Rectal smooth muscle tissue (tissue), 1 donor: ENCODE measurements at regions not wholly inside any gene's neighbourhood (a gene's known extent, or its start where the extent isn't known, plus 50 kb on each side); places are given as distances from the start of the nearest gene placed in this dataset.

Experiments used
- H3K27ac ChIP-seq: one replicate; pipeline ENCODE4 v1.7.0; 2013; ENCODE audit warnings: low read depth, low read length, inconsistent platforms
- H3K27me3 ChIP-seq: one replicate; pipeline ENCODE4 v1.7.0; 2013; ENCODE audit warnings: low read length; ENCODE audit not compliant: control insufficient read depth, insufficient read depth
- H3K36me3 ChIP-seq: one replicate; pipeline ENCODE4 v1.7.0; 2013; ENCODE audit warnings: low read length; ENCODE audit not compliant: control insufficient read depth, insufficient read depth
- H3K4me1 ChIP-seq: one replicate; pipeline ENCODE4 v1.7.0; 2013; ENCODE audit warnings: low read length; ENCODE audit not compliant: control insufficient read depth, insufficient read depth
- H3K4me3 ChIP-seq: one replicate; pipeline ENCODE4 v1.7.0; 2013; ENCODE audit warnings: low read length
- H3K9ac ChIP-seq: one replicate; pipeline ENCODE4 v1.7.0; 2013; ENCODE audit warnings: low read length

DNA sequence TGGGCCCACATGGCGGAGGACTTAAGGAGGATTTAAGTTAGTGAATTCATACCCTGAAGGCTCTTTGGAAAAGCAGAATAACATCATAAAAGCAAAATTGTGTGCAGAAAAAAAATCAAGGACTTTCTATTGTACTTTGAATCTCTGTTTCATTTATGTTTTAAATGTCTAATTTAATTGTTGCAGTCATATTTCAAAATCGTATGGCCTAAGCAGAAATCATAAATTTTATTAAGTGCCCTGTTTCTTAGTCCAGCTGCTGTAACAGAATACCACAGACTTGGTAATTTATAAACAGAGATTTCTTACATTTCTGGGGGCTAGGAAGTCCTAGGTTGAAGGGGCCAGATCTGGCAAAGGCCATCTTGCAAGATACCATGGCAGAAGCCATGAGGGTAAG lies 555.6 kb downstream of the LTN1 start:
- Histone ChIP-seq H3K9ac (no peak overlapping the region), H3K4me3 (no peak overlapping the region), H3K36me3 (no peaks in the 10 kb centered on the region), H3K27ac (no peak overlapping the region), H3K4me1 (no peaks in the 10 kb centered on the region), H3K27me3 (no peaks in the 10 kb centered on the region)

DNA sequence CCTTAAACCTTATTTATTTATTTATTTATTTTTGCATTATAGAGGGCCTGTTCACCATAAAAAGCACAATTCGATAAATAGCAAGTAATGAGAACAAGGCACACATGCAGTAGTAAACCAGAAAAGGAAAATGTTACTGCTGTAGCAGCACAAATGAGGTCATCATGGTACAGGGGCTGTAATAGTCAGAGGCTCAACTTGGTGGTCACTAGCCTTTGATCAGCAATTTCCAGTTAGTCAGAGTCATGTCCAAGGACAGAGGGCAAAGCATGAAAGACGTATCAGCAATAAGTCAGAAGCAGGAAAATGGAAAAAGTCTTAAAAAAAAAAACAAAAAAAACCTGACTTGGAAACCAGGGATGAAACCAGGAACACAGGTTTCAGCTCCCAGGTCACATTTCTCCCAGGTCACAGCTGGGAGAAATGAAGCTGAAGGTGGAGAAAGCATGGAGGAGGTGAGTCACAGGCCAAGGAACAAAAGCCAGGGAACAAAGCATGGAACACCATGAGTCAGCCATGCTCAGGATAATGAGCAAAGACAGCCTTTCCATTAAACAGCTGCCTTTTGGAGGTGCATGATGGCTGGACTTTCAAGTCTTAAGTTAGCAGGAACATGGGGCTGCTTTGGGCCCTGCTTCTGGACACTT lies 556.3 kb downstream of the LTN1 start:
- H3K27ac ChIP-seq: no peak overlapping the region

DNA sequence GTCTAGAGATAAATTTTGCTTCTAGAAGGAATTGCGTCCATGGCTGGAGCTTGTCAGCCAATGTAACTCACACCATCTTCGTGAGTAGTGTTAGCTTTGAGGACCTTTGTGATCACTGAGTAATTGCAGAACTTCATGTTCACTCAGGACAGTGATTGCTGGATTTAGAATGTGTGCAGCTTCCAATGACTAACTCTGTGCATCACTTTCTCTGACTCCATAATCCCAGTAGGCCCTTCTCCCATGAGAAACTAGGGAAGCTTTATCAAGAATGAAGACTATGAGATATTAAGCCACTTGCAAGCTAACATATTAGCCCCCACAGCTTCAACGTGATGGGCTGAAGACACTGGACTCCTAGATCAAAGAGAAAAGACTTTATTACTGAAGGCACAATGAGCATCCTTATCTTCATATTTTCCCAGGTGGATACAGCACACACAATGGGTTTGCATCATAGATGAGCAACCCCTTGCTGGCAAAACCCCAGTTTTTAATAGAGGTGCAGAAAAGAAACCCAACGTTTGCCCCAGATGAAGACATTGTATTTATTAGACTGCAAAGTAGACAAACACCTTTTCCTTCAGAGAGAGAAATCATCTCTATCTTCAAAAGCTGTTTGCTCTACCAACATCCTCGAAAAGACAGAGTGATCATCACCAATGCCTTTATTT lies 561.0 kb downstream of the LTN1 start:
- Histone ChIP-seq H3K27ac (no peak overlapping the region), H3K36me3 (no peaks in the 10 kb centered on the region), H3K4me3 (no peak overlapping the region), H3K4me1 (no peaks in the 10 kb centered on the region), H3K27me3 (no peaks in the 10 kb centered on the region), H3K9ac (no peak overlapping the region)

More for the DNA sequence above, 556.3 kb downstream of the LTN1 start:
- H3K27me3 ChIP-seq: no peaks in the 10 kb centered on the region
- H3K9ac ChIP-seq: no peak overlapping the region
- H3K4me1 ChIP-seq: no peaks in the 10 kb centered on the region
- no peak overlapping the region for H3K4me3 ChIP-seq
- H3K36me3 ChIP-seq: no peaks in the 10 kb centered on the region

GRCh38 chr21:28431022-28431421 lies 561.7 kb downstream of the LTN1 start:
- Histone ChIP-seq H3K27me3 (no peaks in the 10 kb centered on the region), H3K36me3 (no peaks in the 10 kb centered on the region), H3K4me1 (no peaks in the 10 kb centered on the region), H3K4me3 (no peak overlapping the region), H3K9ac (no peak overlapping the region), H3K27ac (no peak overlapping the region)

DNA sequence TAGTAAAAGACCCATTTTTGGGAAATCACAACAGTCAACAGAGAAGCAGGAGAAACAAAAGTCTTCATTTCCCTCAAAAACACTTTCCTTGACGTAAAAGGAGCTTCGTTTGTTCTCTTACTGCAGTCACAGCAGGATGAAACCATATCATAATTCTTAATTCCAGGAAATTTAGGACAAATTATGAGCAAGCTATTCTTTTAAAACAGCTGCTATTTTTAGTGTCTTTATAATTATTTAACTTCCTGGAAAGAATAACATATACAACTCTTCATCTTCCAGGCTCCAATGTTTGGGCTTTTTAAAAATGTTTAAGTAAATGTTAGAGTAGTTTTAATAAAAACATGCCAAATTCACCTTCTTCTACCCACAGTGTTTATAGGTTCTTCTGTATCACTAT lies 563.5 kb downstream of the LTN1 start:
- H3K4me3 ChIP-seq: no peak overlapping the region
- H3K9ac ChIP-seq: no peak overlapping the region
- H3K4me1 ChIP-seq: no peaks in the 10 kb centered on the region
- H3K27me3 ChIP-seq: no peaks in the 10 kb centered on the region
- H3K36me3 ChIP-seq: no peaks in the 10 kb centered on the region
- no peak overlapping the region for H3K27ac ChIP-seq

- H3K4me3 ChIP-seq: no peak overlapping the region
- no peak overlapping the region for H3K27ac ChIP-seq
- no peaks in the 10 kb centered on the region for H3K36me3 ChIP-seq
- H3K9ac ChIP-seq: no peak overlapping the region
- no peaks in the 10 kb centered on the region for H3K27me3 ChIP-seq
- H3K4me1 ChIP-seq: no peaks in the 10 kb centered on the region
Measured at GRCh38 chr21:28427394-28428022, 565.2 kb downstream of the LTN1 start.

DNA sequence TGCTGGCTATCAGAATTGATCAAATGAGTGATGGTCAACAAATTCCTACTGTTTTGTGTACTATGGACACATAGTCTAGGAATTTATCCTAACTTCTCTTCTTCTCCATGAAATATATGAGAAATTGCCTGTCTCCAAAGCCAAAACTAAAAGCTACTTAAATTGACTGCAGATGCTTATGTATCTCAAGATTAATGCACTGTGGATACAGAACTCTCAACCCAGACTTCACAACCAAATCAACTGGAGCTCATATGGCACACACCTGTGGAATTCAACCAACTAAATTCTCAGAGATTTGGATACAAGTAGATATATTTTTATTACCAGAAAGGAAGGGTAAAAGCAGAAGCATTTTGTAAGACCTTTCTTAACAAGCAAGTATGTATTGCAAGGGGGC lies 566.1 kb downstream of the LTN1 start:
- H3K4me3 ChIP-seq: no peak overlapping the region
- no peaks in the 10 kb centered on the region for H3K36me3 ChIP-seq
- H3K27me3 ChIP-seq: no peaks in the 10 kb centered on the region
- no peaks in the 10 kb centered on the region for H3K4me1 ChIP-seq
- H3K27ac ChIP-seq: no peak overlapping the region
- no peak overlapping the region for H3K9ac ChIP-seq

- Histone ChIP-seq H3K27ac (no peak overlapping the region), H3K27me3 (no peaks in the 10 kb centered on the region), H3K36me3 (no peaks in the 10 kb centered on the region)
Measured at GRCh38 chr21:28423521-28424190, 569.0 kb downstream of the LTN1 start.

GRCh38 chr21:28421716-28422524 lies 570.8 kb downstream of the LTN1 start:
- Histone ChIP-seq H3K27ac (no peak overlapping the region), H3K4me1 (no peaks in the 10 kb centered on the region), H3K36me3 (no peaks in the 10 kb centered on the region), H3K9ac (no peak overlapping the region), H3K27me3 (no peaks in the 10 kb centered on the region), H3K4me3 (no peak overlapping the region)

More at GRCh38 chr21:28423521-28424190, 569.0 kb downstream of the LTN1 start:
- H3K9ac ChIP-seq: no peak overlapping the region
- no peak overlapping the region for H3K4me3 ChIP-seq
- H3K4me1 ChIP-seq: no peaks in the 10 kb centered on the region

GRCh38 chr21:28419811-28420210 lies 572.9 kb downstream of the LTN1 start:
- Histone ChIP-seq H3K27ac (no peak overlapping the region), H3K4me3 (no peak overlapping the region), H3K36me3 (no peaks in the 10 kb centered on the region), H3K4me1 (no peaks in the 10 kb centered on the region), H3K27me3 (no peaks in the 10 kb centered on the region), H3K9ac (no peak overlapping the region)

DNA sequence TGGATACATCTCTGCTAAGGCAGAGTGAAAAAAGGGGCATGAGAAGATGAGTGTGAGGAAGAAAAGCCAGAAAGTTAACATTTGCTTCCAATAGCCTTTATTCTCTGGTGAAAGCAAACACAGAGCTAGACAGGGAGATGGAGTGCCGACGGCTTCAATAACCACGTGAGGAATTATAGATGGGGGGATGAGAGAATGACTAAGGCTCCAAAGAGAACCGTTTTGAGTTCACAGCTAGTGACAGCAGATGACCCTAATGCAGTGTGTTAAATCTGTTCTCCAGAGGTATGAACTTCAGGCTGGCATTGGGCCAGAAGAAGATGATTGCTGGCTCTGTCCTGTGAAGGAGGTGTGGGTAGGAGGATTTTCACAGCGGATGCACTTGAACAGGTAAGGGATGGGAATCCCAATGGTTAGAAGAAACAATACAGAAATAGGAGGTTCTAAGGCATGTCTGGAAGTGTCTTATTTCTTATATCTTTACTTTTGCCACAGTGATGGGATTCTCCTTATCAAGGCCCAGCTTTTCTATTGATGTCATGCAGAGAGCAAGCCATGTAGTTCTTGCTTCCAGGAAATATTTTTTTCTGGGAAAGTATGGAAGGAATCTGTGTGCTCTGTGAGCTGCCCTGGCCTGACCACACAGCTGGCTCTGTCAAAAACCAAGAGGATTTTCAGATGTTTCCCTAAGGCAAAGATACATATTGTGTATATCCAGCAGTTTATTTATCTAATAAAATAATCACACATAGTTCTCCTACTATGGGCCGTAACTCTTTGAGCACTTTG lies 573.8 kb downstream of the LTN1 start:
- Histone ChIP-seq H3K4me1 (no peaks in the 10 kb centered on the region), H3K4me3 (no peak overlapping the region), H3K9ac (no peak overlapping the region), H3K27ac (no peak overlapping the region), H3K27me3 (no peaks in the 10 kb centered on the region), H3K36me3 (no peaks in the 10 kb centered on the region)
